K562 (cell line): ENCODE measurements at regions not wholly inside any gene's neighbourhood (a gene's known extent, or its start where the extent isn't known, plus 50 kb on each side); places are given as distances from the start of the nearest gene placed in this dataset.

Source experiments
- ARID2 ChIP-seq: fragments of 450-650 bp; IDR thresholded peaks from 2 replicates; pipeline ENCODE4 v1.6.1; 2017; ENCODE audit warnings: antibody characterized with exemption, mild to moderate bottlenecking
- CTCF ChIP-seq, 3 experiments: IDR thresholded peaks in 2 of 3; conservative IDR thresholded peaks in 1 of 3; 2 replicates each; pipeline ENCODE4 v1.5.1; 2011 to 2012; ENCODE audit warnings: low read length in 3 of 3, mild to moderate bottlenecking in 3 of 3, control low read depth in 2 of 3, improper control_type of control experiment in 1 of 3, inconsistent platforms in 1 of 3, low read depth in 1 of 3, mixed read lengths in 1 of 3, moderate library complexity in 1 of 3; ENCODE audit not compliant: insufficient read depth in 2 of 3
- DEAF1 ChIP-seq: fragments of 450-650 bp; formaldehyde crosslinking; IDR thresholded peaks from 2 replicates; pipeline ENCODE4 v1.4.0; 2020; ENCODE audit warnings: mild to moderate bottlenecking, moderate library complexity
- EZH2 ChIP-seq: IDR thresholded peaks from 2 replicates; pipeline ENCODE4 v1.6.1; 2012; ENCODE audit warnings: low read depth, mild to moderate bottlenecking, inconsistent platforms, low read length, borderline replicate concordance
- HMGN3 ChIP-seq: IDR thresholded peaks from 2 replicates; pipeline ENCODE4 v1.6.1; 2011; ENCODE audit warnings: borderline replicate concordance, low read depth, mild to moderate bottlenecking, mixed read lengths, low read length; ENCODE audit not compliant: insufficient read length; ENCODE audit errors: extremely low read depth
- MAFK ChIP-seq: IDR thresholded peaks from 2 replicates; pipeline ENCODE4 v1.6.1; 2011; ENCODE audit warnings: low read length, improper control_type of control experiment
- PHB2 ChIP-seq: fragments of 450-650 bp; IDR thresholded peaks from 2 replicates; pipeline ENCODE4 v1.6.1; 2017; ENCODE audit warnings: low read depth
- RAD21 ChIP-seq, 2 experiments: fragments of 250-450 bp in 1 of 2; fragments of 450-650 bp in 1 of 2; sonication (Bioruptor Pico) in 1 of 2; formaldehyde crosslinking in 1 of 2; IDR thresholded peaks in 1 of 2; conservative IDR thresholded peaks in 1 of 2; 2 replicates each; pipeline versions ENCODE4 v1.4.0 to v1.8.0; 2020 to 2022; ENCODE audit warnings: mild to moderate bottlenecking in 2 of 2, moderate library complexity in 1 of 2
- REST ChIP-seq, 2 experiments: fragments of 450-650 bp; formaldehyde crosslinking in 1 of 2; IDR thresholded peaks; 2 replicates each; pipeline versions ENCODE4 v1.4.0 to v1.6.1; 2014 to 2020; ENCODE audit warnings: mild to moderate bottlenecking in 2 of 2, borderline replicate concordance in 1 of 2, low read depth in 1 of 2
- SMARCA5 ChIP-seq: fragments of 450-650 bp; IDR thresholded peaks from 2 replicates; pipeline ENCODE4 v1.6.1; 2016
- SNAPC5 ChIP-seq: fragments of 250-450 bp; sonication (Bioruptor Pico); IDR thresholded peaks from 2 replicates; pipeline ENCODE4 v1.8.0; 2021; ENCODE audit warnings: moderate library complexity, mild to moderate bottlenecking, inconsistent platforms
- SREBF2 ChIP-seq: sonication (generic); formaldehyde crosslinking; IDR thresholded peaks from 2 replicates; pipeline ENCODE4 v1.4.0; 2020; ENCODE audit warnings: mild to moderate bottlenecking, missing genetic modification reagents
- SRSF9 ChIP-seq: fragments of 200-400 bp; formaldehyde crosslinking; IDR thresholded peaks from 2 replicates; pipeline ENCODE4 v1.6.1; 2017; ENCODE audit warnings: low read depth, low read length, borderline replicate concordance
- ZNF263 ChIP-seq: sonication (generic); formaldehyde crosslinking; IDR thresholded peaks from 2 replicates; pipeline ENCODE4 v1.8.0; 2022; ENCODE audit warnings: mild to moderate bottlenecking, missing genetic modification reagents, borderline replicate concordance
- ZNF384 ChIP-seq: IDR thresholded peaks from 2 replicates; pipeline ENCODE4 v1.6.1; 2012; ENCODE audit warnings: low read depth, low read length, improper control_type of control experiment

GRCh38 chr19:34096020-34096915 lies 76.0 kb upstream of the LSM14A start (continued):
- TF ChIP-seq RAD21 (CRISPR knock-in tag; conservative IDR thresholded peaks at IDR 0.05 in 1 of 2, IDR thresholded peaks at IDR 0.05 in 1 of 2): peak; percentile 78 to 95
- TF ChIP-seq HMGN3: no peak
- TF ChIP-seq ZNF263 (CRISPR knock-in tag): no peak
- TF ChIP-seq REST (IDR thresholded peaks at IDR 0.05; ENCODE audit: borderline replicate concordance): peak; percentile 83; the same call in 1 of the 2 replicates
- TF ChIP-seq REST (CRISPR knock-in tag; IDR thresholded peaks at IDR 0.05; ENCODE audit: low read depth): no peak
- TF ChIP-seq SMARCA5: no peak
- TF ChIP-seq CTCF (IDR thresholded peaks at IDR 0.05 in 2 of 3, conservative IDR thresholded peaks at IDR 0.05 in 1 of 3; ENCODE audit: insufficient read depth in 2 of 3, low read depth in 1 of 3, low read length in 3 of 3): peak; percentile 55 to 91 (median 81); a peak in 5 of 6 replicates
- no peak for TF ChIP-seq EZH2
- no peak for TF ChIP-seq SNAPC5
- TF ChIP-seq SRSF9: no peak
- peak; percentile 59; the same call in 1 of the 2 replicates for TF ChIP-seq ARID2
- TF ChIP-seq SREBF2 (CRISPR knock-in tag): no peak
- no peak for TF ChIP-seq PHB2
- no peak for TF ChIP-seq MAFK
- 0 out of 2 replicates have a peak, but pooled peaks have one; percentile 5 for TF ChIP-seq ZNF384
- TF ChIP-seq DEAF1 (CRISPR knock-in tag): peak; percentile 57; the same call in 1 of the 2 replicates
